Progenitor cell of endocrine pancreas (in vitro differentiated cells): ENCODE measurements at regions not wholly inside any gene's neighbourhood (a gene's known extent, or its start where the extent isn't known, plus 50 kb on each side); places are given as distances from the start of the nearest gene placed in this dataset.
"Not testable (repeated sequence)": the region's sequence is repeated elsewhere in the genome, so short reads cannot be mapped to it uniquely, and the experiment has no call there.

ENCODE experiments used
- DNase-seq: peaks from one replicate; pipeline ENCODE4 v3.0.0; 2021; ENCODE audit warnings: low spot score; ENCODE audit not compliant: unreplicated experiment
- H3K27ac Mint-ChIP-seq: 2 replicates; pipeline ENCODE4 v1.8.0; 2021; ENCODE audit warnings: mild to moderate bottlenecking, moderate library complexity, mixed read lengths
- H3K27me3 Mint-ChIP-seq: 2 replicates; pipeline ENCODE4 v1.8.0; 2021; ENCODE audit warnings: mixed read lengths
- H3K36me3 Mint-ChIP-seq: 2 replicates; pipeline ENCODE4 v1.8.0; 2022; ENCODE audit warnings: mixed read lengths; ENCODE audit not compliant: insufficient read depth
- H3K4me1 Mint-ChIP-seq: 2 replicates; pipeline ENCODE4 v1.8.0; 2021; ENCODE audit warnings: low read depth, mixed read lengths
- H3K4me3 Mint-ChIP-seq: 2 replicates; pipeline ENCODE4 v1.8.0; 2021; ENCODE audit warnings: low read depth, mild to moderate bottlenecking, moderate library complexity, mixed read lengths
- H3K9me3 Mint-ChIP-seq: 2 replicates; pipeline ENCODE4 v1.8.0; 2021; ENCODE audit warnings: low read depth, mixed read lengths
- CTCF ChIP-seq: fragments of 200-600 bp; sonication (generic); IDR thresholded peaks from one replicate; pipeline ENCODE4 v1.5.0; 2021; ENCODE audit warnings: antibody characterized with exemption, mild to moderate bottlenecking; ENCODE audit not compliant: unreplicated experiment

- Mint-ChIP-seq H3K4me3 (no peak overlapping the region), H3K36me3 (no peaks in the 10 kb centered on the region), H3K27ac (no peak overlapping the region), H3K27me3 (no peaks in the 10 kb centered on the region), H3K4me1 (peaks cover 1% of the 10 kb centered on the region), H3K9me3 (no peaks in the 10 kb centered on the region)
- TF ChIP-seq CTCF = no peak
- DNase-seq = no peak
Measured at GRCh38 chr9:103193992-103194391, 198.9 kb downstream of the CYLC2 start.

GRCh38 chr9:103203172-103203571 is 208.0 kb downstream of the CYLC2 start:
- Mint-ChIP-seq H3K9me3 (no peaks in the 10 kb centered on the region), H3K4me1 (no peaks in the 10 kb centered on the region), H3K36me3 (no peaks in the 10 kb centered on the region), H3K4me3 (no peak overlapping the region), H3K27me3 (no peaks in the 10 kb centered on the region), H3K27ac (no peak overlapping the region)
- no peak for TF ChIP-seq CTCF
- DNase-seq = no peak

- H3K27me3 Mint-ChIP-seq, H3K4me3 Mint-ChIP-seq, H3K4me1 Mint-ChIP-seq, DNase-seq, H3K27ac Mint-ChIP-seq, H3K9me3 Mint-ChIP-seq, H3K36me3 Mint-ChIP-seq: not testable (repeated sequence)
Measured at GRCh38 chr9:103205881-103206585, 210.9 kb downstream of the CYLC2 start.

- no peak for TF ChIP-seq CTCF
- no peak for DNase-seq
- Mint-ChIP-seq H3K9me3 (peaks cover 12% of the 10 kb centered on the region), H3K4me1 (no peaks in the 10 kb centered on the region), H3K27ac (no peak overlapping the region), H3K4me3 (no peak overlapping the region), H3K36me3 (no peaks in the 10 kb centered on the region), H3K27me3 (no peaks in the 10 kb centered on the region)
Measured at GRCh38 chr9:103210607-103211006, 215.5 kb downstream of the CYLC2 start.

- H3K27ac Mint-ChIP-seq = no peak overlapping the region
- TF ChIP-seq CTCF = no peak
- no peaks in the 10 kb centered on the region for H3K4me1 Mint-ChIP-seq
- H3K27me3 Mint-ChIP-seq = no peaks in the 10 kb centered on the region
- H3K4me3 Mint-ChIP-seq = no peak overlapping the region
- H3K9me3 Mint-ChIP-seq = peaks cover 8% of the 10 kb centered on the region
- H3K36me3 Mint-ChIP-seq = no peaks in the 10 kb centered on the region
- DNase-seq = no peak
Measured at GRCh38 chr9:103215197-103215596, 220.1 kb downstream of the CYLC2 start.
